OCI-LY3 (cell line): ENCODE measurements at regions not wholly inside any gene's neighbourhood (a gene's known extent, or its start where the extent isn't known, plus 50 kb on each side); places are given as distances from the start of the nearest gene placed in this dataset.

ENCODE experiments used
- H2AFZ ChIP-seq: fragments of 200-600, 300-600 bp; shearing (Covaris generic); 2 replicates; pipeline ENCODE4 v1.6.0; 2014; ENCODE audit warnings: antibody characterized with exemption, low read depth, low read length
- H3K27ac ChIP-seq: fragments of 200-600, 300-600 bp; sonication (generic); 2 replicates; pipeline ENCODE4 v1.5.1; 2014; ENCODE audit warnings: mild to moderate bottlenecking, low read length, moderate library complexity, mixed read lengths
- H3K27me3 ChIP-seq: fragments of 200-600, 300-600 bp; sonication (generic); 2 replicates; pipeline ENCODE4 v1.6.1; 2014; ENCODE audit warnings: low read depth, low read length, mixed read lengths
- H3K36me3 ChIP-seq: fragments of 200-600, 300-600 bp; sonication (generic); replicated peaks from 2 replicates; pipeline ENCODE3; 2014; ENCODE audit warnings: low read depth, low read length, mixed read lengths
- H3K4me1 ChIP-seq: fragments of 300-600, 200-600 bp; sonication (generic); 2 replicates; pipeline ENCODE4 v1.6.1; 2014; ENCODE audit warnings: low read length, mixed read lengths
- H3K4me2 ChIP-seq: fragments of 200-600, 300-600 bp; sonication (generic); 2 replicates; pipeline ENCODE4 v1.6.1; 2014; ENCODE audit warnings: low read length, mixed read lengths
- H3K4me3 ChIP-seq: fragments of 300-600, 200-600 bp; sonication (generic); 2 replicates; pipeline ENCODE4 v1.5.1; 2014; ENCODE audit warnings: antibody characterized with exemption, mild to moderate bottlenecking, low read length, moderate library complexity
- H3K79me2 ChIP-seq: fragments of 300-600, 200-600 bp; shearing (Covaris generic); 2 replicates; pipeline ENCODE4 v1.6.1; 2014; ENCODE audit warnings: mild to moderate bottlenecking, low read length, mixed read lengths
- H3K9ac ChIP-seq: fragments of 300-600, 200-600 bp; shearing (Covaris generic); 2 replicates; pipeline ENCODE4 v1.6.0; 2014; ENCODE audit warnings: mild to moderate bottlenecking, low read length, moderate library complexity
- H3K9me3 ChIP-seq: fragments of 200-600, 300-600 bp; shearing (Covaris generic); 2 replicates; pipeline ENCODE4 v1.6.1; 2014; ENCODE audit warnings: low read length, mixed read lengths; ENCODE audit not compliant: insufficient read depth
- H4K20me1 ChIP-seq: fragments of 200-600, 300-600 bp; sonication (generic); 2 replicates; pipeline ENCODE4 v1.6.1; 2016; ENCODE audit warnings: low read length, mixed read lengths; ENCODE audit not compliant: insufficient read depth
- CTCF ChIP-seq: fragments of 200-600, 300-600 bp; sonication (generic); IDR thresholded peaks from 2 replicates; pipeline ENCODE4 v1.5.1; 2014; ENCODE audit warnings: antibody characterized with exemption, low read length, low read depth
- EZH2phosphoT487 ChIP-seq: fragments of 200-600 bp; shearing (Covaris generic); IDR thresholded peaks from 2 replicates; pipeline ENCODE4 v1.6.1; 2018; ENCODE audit warnings: antibody characterized with exemption, mixed run types, low read depth

DNA sequence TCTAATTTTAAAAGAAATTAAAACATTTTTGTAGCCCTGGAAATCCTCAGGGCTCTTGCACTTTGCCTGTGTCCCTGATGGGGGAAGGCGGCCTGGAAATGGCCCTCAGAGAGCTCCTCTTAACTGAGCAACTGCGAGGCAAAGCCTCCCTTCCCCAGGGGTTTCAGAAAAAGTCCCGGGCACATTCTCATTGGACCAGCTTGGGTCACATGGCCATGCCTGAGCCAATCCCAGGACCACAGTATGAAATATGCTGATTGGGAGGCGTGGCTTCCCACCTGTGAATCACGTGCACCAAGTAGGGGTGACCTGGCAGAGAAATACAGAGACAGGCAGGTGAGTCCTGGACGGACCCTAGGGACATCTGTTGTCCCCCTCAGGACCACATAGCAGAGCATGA is 90.4 kb upstream of the SFSWAP start:
- Histone ChIP-seq H3K27ac (no peak overlapping the region), H3K4me3 (no peak overlapping the region), H3K27me3 (peaks cover 13% of the 10 kb centered on the region), H3K36me3 (no peaks in the 10 kb centered on the region), H3K4me1 (no peaks in the 10 kb centered on the region), H2AFZ (no peak overlapping the region), H3K4me2 (no peak overlapping the region), H3K9me3 (no peaks in the 10 kb centered on the region), H3K9ac (no peak overlapping the region), H3K79me2 (no peaks in the 10 kb centered on the region), H4K20me1 (no peaks in the 10 kb centered on the region)
- TF ChIP-seq EZH2phosphoT487 (no peak), CTCF (no peak)

- Histone ChIP-seq H2AFZ (no peak overlapping the region), H3K79me2 (no peaks in the 10 kb centered on the region)
- TF ChIP-seq EZH2phosphoT487 (no peak), CTCF (no peak)
Observed at GRCh38 chr12:131620946-131621681, 89.8 kb upstream of the SFSWAP start.

DNA sequence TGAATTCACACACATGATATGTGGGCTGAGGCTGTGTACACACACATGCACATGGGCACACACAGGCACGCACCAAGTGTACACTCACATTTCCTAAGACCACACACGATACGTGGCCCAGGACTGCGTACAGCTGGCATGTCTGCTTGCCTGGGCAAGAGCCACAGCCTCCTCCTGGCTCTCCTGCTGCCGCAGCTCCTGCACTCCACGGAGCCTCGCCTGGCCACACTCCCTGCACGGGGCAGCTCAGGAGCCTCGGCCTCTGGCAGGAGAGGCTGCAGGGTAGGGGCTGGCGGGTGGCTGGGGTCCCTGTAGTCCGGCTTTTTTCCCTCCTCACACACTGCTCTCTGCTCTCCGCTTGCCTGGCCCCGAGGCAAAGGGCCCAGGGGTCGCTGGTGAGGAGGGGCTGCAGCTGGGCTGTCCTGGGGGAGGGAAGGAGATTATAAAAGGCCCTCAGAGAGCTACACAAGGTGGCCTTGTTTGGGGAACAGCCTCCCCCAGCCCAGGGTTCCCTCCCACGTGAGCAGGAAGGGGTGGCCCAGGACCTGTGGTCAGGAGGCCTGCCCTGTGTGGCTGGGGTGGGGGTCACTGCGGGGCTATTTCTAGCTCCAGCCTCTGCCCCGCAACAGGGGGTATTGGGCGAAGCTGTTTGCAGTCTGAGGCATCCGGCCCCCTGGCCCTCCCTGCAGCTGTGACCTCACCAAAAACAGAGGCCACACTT is 89.0 kb upstream of the SFSWAP start:
- Histone ChIP-seq H3K9me3 (no peaks in the 10 kb centered on the region), H3K9ac (no peak overlapping the region)

More at GRCh38 chr12:131620946-131621681, 89.8 kb upstream of the SFSWAP start:
- Histone ChIP-seq H3K36me3 (no peaks in the 10 kb centered on the region), H3K9me3 (no peaks in the 10 kb centered on the region), H3K27ac (no peak overlapping the region), H3K4me3 (no peak overlapping the region), H3K4me1 (no peaks in the 10 kb centered on the region), H4K20me1 (no peaks in the 10 kb centered on the region), H3K9ac (no peak overlapping the region), H3K27me3 (peaks cover 10% of the 10 kb centered on the region; the same call in 1 of the 2 replicates), H3K4me2 (no peak overlapping the region)

More for the DNA sequence above, 89.0 kb upstream of the SFSWAP start:
- no peaks in the 10 kb centered on the region for H3K36me3 ChIP-seq
- no peaks in the 10 kb centered on the region for H4K20me1 ChIP-seq
- H3K4me1 ChIP-seq = no peaks in the 10 kb centered on the region
- no peak overlapping the region for H2AFZ ChIP-seq
- TF ChIP-seq CTCF (no peak), EZH2phosphoT487 (no peak)
- no peak overlapping the region for H3K4me2 ChIP-seq
- H3K27ac ChIP-seq = no peak overlapping the region
- no peaks in the 10 kb centered on the region for H3K79me2 ChIP-seq
- no peak overlapping the region for H3K4me3 ChIP-seq
- H3K27me3 ChIP-seq = peaks cover 10% of the 10 kb centered on the region; the same call in 1 of the 2 replicates
